Trophoblast cell (in vitro differentiated cells and primary cell): ENCODE measurements at regions not wholly inside any gene's neighbourhood (a gene's known extent, or its start where the extent isn't known, plus 50 kb on each side); places are given as distances from the start of the nearest gene placed in this dataset.

Source experiments
- DNase-seq, 2 donors: peaks; one replicate each; pipeline ENCODE4 v3.0.0-alpha.2; 2016
- H2AFZ ChIP-seq: 2 replicates; pipeline ENCODE4 v1.6.1; 2013; ENCODE audit warnings: low read length, moderate library complexity, mild to moderate bottlenecking; ENCODE audit not compliant: insufficient read depth, poor library complexity
- H2AK5ac ChIP-seq: 2 replicates; pipeline ENCODE4 v1.6.1; 2013; ENCODE audit warnings: mild to moderate bottlenecking, low read length
- H2BK120ac ChIP-seq: 2 replicates; pipeline ENCODE4 v1.6.1; 2013; ENCODE audit warnings: low read length, mild to moderate bottlenecking, moderate library complexity; ENCODE audit not compliant: insufficient read depth, poor library complexity
- H2BK12ac ChIP-seq: 2 replicates; pipeline ENCODE4 v1.6.1; 2013; ENCODE audit warnings: mild to moderate bottlenecking, low read length, moderate library complexity
- H2BK5ac ChIP-seq: 2 replicates; pipeline ENCODE4 v1.6.1; 2013; ENCODE audit warnings: low read length, low read depth, moderate library complexity, mild to moderate bottlenecking; ENCODE audit not compliant: poor library complexity
- H3K14ac ChIP-seq: 2 replicates; pipeline ENCODE4 v1.6.1; 2013; ENCODE audit warnings: mild to moderate bottlenecking, low read length
- H3K18ac ChIP-seq: 2 replicates; pipeline ENCODE4 v1.6.1; 2013; ENCODE audit warnings: mild to moderate bottlenecking, low read length
- H3K23ac ChIP-seq: 2 replicates; pipeline ENCODE4 v1.6.1; 2013; ENCODE audit warnings: low read length
- H3K27ac ChIP-seq: 2 replicates; pipeline ENCODE4 v1.5.1; 2013; ENCODE audit warnings: low read depth, mild to moderate bottlenecking, inconsistent platforms, low read length, moderate library complexity
- H3K27me3 ChIP-seq: 2 replicates; pipeline ENCODE4 v1.6.1; 2013; ENCODE audit warnings: inconsistent platforms, mild to moderate bottlenecking, low read length, moderate library complexity; ENCODE audit not compliant: insufficient read depth
- H3K36me3 ChIP-seq, 2 experiments: 1 replicate in 1 of 2; 2 replicates in 1 of 2; pipeline ENCODE4 v1.6.1; 2013; ENCODE audit warnings: low read length in 2 of 2, mild to moderate bottlenecking in 2 of 2, moderate library complexity in 1 of 2; ENCODE audit not compliant: insufficient read depth in 2 of 2, control insufficient read depth in 1 of 2
- H3K4ac ChIP-seq: 2 replicates; pipeline ENCODE4 v1.6.1; 2013; ENCODE audit warnings: low read depth, mild to moderate bottlenecking, low read length, moderate library complexity
- H3K4me1 ChIP-seq, 2 experiments: 1 replicate in 1 of 2; 2 replicates in 1 of 2; pipeline ENCODE4 v1.6.1; 2013; ENCODE audit warnings: low read length in 2 of 2, mild to moderate bottlenecking in 2 of 2, moderate library complexity in 1 of 2; ENCODE audit not compliant: insufficient read depth in 2 of 2, control insufficient read depth in 1 of 2
- H3K4me2 ChIP-seq: 2 replicates; pipeline ENCODE4 v1.6.1; 2013; ENCODE audit warnings: inconsistent platforms, mild to moderate bottlenecking, low read length, moderate library complexity
- H3K4me3 ChIP-seq: 2 replicates; pipeline ENCODE4 v1.5.1; 2013; ENCODE audit warnings: mild to moderate bottlenecking, low read depth, low read length, inconsistent platforms
- H3K79me1 ChIP-seq: one replicate; pipeline ENCODE4 v1.6.1; 2013; ENCODE audit warnings: low read length
- H3K79me2 ChIP-seq: 2 replicates; pipeline ENCODE4 v1.6.1; 2013; ENCODE audit warnings: low read length, mild to moderate bottlenecking; ENCODE audit not compliant: control insufficient read depth, insufficient read depth, poor library complexity
- H3K9ac ChIP-seq: 2 replicates; pipeline ENCODE4 v1.6.1; 2013; ENCODE audit warnings: mild to moderate bottlenecking, low read length
- H3K9me3 ChIP-seq: 2 replicates; pipeline ENCODE4 v1.6.1; 2013; ENCODE audit warnings: low read depth, mild to moderate bottlenecking, control low read depth, inconsistent platforms, low read length; ENCODE audit not compliant: insufficient read depth
- H4K12ac ChIP-seq: 2 replicates; pipeline ENCODE4 v1.6.1; 2013; ENCODE audit warnings: low read depth, mild to moderate bottlenecking, low read length, moderate library complexity
- H4K8ac ChIP-seq: 2 replicates; pipeline ENCODE4 v1.6.1; 2013; ENCODE audit warnings: low read depth, mild to moderate bottlenecking, low read length, moderate library complexity
- H4K91ac ChIP-seq: one replicate; pipeline ENCODE4 v1.6.1; 2013; ENCODE audit warnings: low read depth, mild to moderate bottlenecking, low read length, moderate library complexity
- WGBS: extraction: QIAGEN DNeasy Blood & Tissue Kit; methylation state at CpG from one replicate; pipeline ENCODE4 v1.1.7; 2013; ENCODE audit warnings: missing lambda C conversion rate; ENCODE audit not compliant: insufficient read length, insufficient coverage; ENCODE audit errors: extremely low coverage; 5-methylcytosine and 5-hydroxymethylcytosine counted together

DNA sequence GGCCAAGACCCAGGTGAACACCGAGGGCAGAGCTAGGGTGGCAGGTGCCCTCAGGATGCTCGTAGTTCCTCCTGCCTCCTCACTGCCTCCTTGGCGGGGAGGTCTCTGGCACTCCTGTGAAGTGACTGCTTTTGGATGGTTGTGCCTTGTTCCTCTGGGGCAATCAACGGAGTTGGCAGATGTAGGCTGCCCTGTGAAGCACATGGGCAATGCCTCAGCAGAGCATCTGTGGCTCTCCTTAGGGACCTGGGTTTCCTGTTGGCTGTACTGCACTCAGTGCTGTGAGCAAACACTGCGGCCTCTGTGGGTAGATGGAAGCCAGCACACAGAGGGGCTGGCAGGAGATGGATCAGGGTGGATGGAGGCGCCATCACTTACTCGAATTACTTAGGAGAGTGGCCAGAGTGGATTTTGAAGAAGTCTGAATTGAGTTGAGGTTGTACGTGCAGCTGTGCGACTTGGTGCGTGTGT is 71.4 kb upstream of the COL5A1 start:
- H2AFZ ChIP-seq: no peak overlapping the region
- no peak overlapping the region for H3K4me2 ChIP-seq
- H4K91ac ChIP-seq: no peak overlapping the region
- no peak overlapping the region for H3K14ac ChIP-seq
- H2BK5ac ChIP-seq: no peak overlapping the region
- peaks cover 8% of the 10 kb centered on the region for H3K79me1 ChIP-seq
- H3K4ac ChIP-seq: no peak overlapping the region
- peaks cover 12% of the 10 kb centered on the region for H3K9me3 ChIP-seq
- peaks cover 5% of the 10 kb centered on the region for H3K79me2 ChIP-seq
- no peak overlapping the region for H3K18ac ChIP-seq
- H2BK12ac ChIP-seq: peak overlapping the region; percentile 45
- no peak overlapping the region for H4K12ac ChIP-seq
- no peak overlapping the region for H3K9ac ChIP-seq
- WGBS: no CpG with 5 or more reads among the region's 10 CpGs
- no peak for DNase-seq
- no peak overlapping the region for H3K23ac ChIP-seq
- no peak overlapping the region for H2BK120ac ChIP-seq
- H3K4me3 ChIP-seq: no peak overlapping the region
- H3K27ac ChIP-seq: no peak overlapping the region
- H2AK5ac ChIP-seq: no peak overlapping the region
- H3K4me1 ChIP-seq: peaks cover 5 to 6% of the 10 kb centered on the region in 2 experiments
- no peak overlapping the region for H4K8ac ChIP-seq
- H3K27me3 ChIP-seq: no peaks in the 10 kb centered on the region
- H3K36me3 ChIP-seq: no peaks in the 10 kb centered on the region

DNA sequence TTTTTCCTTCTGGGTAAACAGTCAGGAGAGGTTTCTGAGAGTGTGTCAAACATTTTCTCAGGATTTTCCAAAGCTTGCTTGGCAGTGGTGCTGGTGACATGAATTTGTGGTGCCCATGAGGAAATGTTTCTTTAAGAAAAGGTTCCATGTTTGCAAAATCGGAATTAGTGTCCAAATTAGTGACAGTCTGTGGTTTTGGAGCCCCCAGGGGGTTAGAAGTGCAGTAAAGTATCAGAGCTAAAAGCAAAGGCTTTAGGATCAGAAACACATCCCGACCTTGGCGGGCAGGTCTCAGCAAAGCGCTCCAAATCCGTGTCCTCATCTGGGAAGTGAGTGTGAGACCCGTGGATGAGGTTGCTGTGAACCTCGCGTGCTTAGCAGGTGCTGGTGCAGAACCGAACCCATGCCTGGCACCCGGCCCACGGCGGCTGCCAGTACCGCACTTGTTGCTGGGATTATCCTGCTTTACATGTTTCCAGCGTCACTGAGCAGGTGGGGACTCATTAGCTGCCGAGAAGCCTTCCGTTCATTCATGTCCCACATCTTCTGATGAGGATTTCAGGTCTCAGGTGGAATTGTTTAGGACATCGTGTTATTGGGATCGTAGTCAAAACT is 70.8 kb upstream of the COL5A1 start:
- H3K4ac ChIP-seq: no peak overlapping the region
- no peak overlapping the region for H2AK5ac ChIP-seq
- H4K91ac ChIP-seq: no peak overlapping the region
- DNase-seq: no peak
- H3K27me3 ChIP-seq: no peaks in the 10 kb centered on the region
- H2BK5ac ChIP-seq: no peak overlapping the region
- H3K79me1 ChIP-seq: peaks cover 13% of the 10 kb centered on the region
- H3K4me3 ChIP-seq: no peak overlapping the region
- no peak overlapping the region for H3K18ac ChIP-seq
- H3K14ac ChIP-seq: no peak overlapping the region
- no peak overlapping the region for H3K9ac ChIP-seq
- H3K9me3 ChIP-seq: peaks cover 12% of the 10 kb centered on the region
- no peak overlapping the region for H3K23ac ChIP-seq
- H3K27ac ChIP-seq: no peak overlapping the region
- H4K8ac ChIP-seq: no peak overlapping the region
- H3K79me2 ChIP-seq: peaks cover 7% of the 10 kb centered on the region
- H2BK12ac ChIP-seq: no peak overlapping the region
- WGBS: no CpG with 5 or more reads among the region's 18 CpGs
- H4K12ac ChIP-seq: no peak overlapping the region
- peaks cover 11 to 13% of the 10 kb centered on the region in 2 experiments for H3K4me1 ChIP-seq
- H2BK120ac ChIP-seq: no peak overlapping the region
- no peak overlapping the region for H3K4me2 ChIP-seq
- H2AFZ ChIP-seq: no peak overlapping the region
- no peaks in the 10 kb centered on the region for H3K36me3 ChIP-seq

DNA sequence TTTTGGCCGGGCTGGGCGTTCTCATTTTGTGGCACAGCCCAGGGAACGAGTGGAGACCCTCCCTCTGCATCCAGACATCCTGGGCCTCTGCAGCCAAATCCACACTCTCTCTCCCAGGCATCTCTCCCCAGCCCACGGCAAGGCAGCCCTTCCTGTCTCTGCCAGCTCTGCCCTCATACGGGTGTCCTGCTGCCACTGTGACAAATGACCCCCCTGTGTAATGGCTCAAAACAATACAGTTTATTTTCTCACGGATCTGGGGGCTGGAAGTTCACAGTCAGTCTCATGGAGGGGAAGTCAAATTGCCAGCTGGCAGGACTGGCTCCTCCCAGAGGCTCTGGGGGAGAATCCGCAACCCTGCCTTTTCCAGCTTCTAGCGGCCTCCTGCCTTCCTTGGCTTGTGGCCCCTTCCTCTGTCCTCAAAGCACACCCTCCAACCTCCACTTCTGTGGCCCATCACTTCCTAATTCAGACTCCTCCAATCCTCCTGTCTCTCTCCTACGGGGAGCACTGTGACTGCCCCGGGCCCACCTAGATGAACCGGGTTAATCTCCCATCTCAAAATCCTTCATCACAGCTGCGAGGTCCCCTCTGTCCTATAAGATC is 70.2 kb upstream of the COL5A1 start:
- peak overlapping the region; percentile 30 for H2AK5ac ChIP-seq
- WGBS: no CpG with 5 or more reads among the region's 12 CpGs

DNA sequence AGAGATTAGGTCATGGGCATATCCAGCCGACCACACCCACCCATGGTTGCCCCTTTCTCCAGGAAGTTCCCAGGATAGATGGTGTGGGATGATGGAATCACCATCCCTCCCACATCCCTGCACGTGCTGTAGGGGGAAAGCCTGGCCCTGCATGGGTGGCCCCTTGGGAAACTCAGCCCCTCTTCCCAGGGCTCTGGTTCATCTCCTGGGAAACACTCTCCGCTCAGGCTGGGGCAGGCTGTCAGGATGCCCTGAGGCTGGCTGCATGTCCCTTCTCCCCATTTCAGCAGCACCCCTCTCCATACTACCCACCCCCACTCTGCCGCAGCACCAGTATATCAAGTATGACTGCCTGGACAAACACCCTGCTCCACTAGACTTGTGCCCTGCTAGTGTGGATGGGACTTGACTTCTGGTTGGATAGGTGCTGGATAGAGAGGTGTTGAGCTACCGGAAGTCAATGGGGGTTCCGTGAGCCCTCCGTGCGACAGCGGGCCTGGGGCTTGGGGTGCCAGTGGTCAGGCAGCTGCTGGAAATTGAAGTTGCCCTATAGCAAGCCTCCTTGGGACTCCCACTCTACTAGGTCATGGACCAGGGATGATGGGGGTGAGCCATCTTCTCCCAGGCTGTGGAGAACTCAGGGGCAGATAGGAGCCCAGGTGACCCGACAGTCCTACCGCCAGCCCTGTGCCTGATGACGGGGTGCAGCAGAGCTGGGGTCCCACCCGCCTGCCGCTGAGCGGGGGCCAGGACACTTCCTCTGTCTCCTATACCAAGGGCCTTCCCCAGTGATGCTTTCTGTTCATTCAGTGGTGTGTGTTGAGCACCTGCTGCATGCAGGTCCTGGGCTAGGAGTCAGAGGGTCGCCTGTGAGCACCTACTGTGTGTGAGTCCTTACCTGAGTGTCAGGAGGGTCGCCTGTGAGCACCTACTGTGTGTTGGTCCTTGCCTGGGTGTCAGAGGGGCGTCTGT is 69.4 kb upstream of the COL5A1 start:
- Histone ChIP-seq H3K4ac (no peak overlapping the region), H4K8ac (no peak overlapping the region), H2BK120ac (no peak overlapping the region), H4K12ac (no peak overlapping the region), H3K14ac (no peak overlapping the region), H3K79me2 (peaks cover 7% of the 10 kb centered on the region), H4K91ac (peak overlapping the region; percentile 2), H3K4me1 (peaks cover 22% of the 10 kb centered on the region in 2 experiments), H2BK5ac (no peak overlapping the region), H3K9me3 (peaks cover 3% of the 10 kb centered on the region), H3K18ac (no peak overlapping the region), H3K23ac (no peak overlapping the region), H3K27me3 (no peaks in the 10 kb centered on the region), H2AFZ (no peak overlapping the region), H2BK12ac (peak overlapping the region; percentile 20), H3K36me3 (no peaks in the 10 kb centered on the region), H3K79me1 (peaks cover 19% of the 10 kb centered on the region), H3K27ac (no peak overlapping the region), H2AK5ac (no peak overlapping the region), H3K4me2 (no peak overlapping the region), H3K9ac (no peak overlapping the region), H3K4me3 (no peak overlapping the region)
- DNase-seq: peak in 1 of 2 donors; percentile 10
- no CpG with 5 or more reads among the region's 18 CpGs for WGBS

More for the DNA sequence above, 70.2 kb upstream of the COL5A1 start:
- H4K91ac ChIP-seq: no peak overlapping the region
- no peak overlapping the region for H3K23ac ChIP-seq
- H2BK12ac ChIP-seq: peak overlapping the region; percentile 13
- no peak overlapping the region for H3K9ac ChIP-seq
- H3K79me1 ChIP-seq: peaks cover 17% of the 10 kb centered on the region
- H3K18ac ChIP-seq: no peak overlapping the region
- H3K4me1 ChIP-seq: peaks cover 17 to 18% of the 10 kb centered on the region in 2 experiments
- H2BK120ac ChIP-seq: no peak overlapping the region
- H3K27ac ChIP-seq: no peak overlapping the region
- DNase-seq: no peak
- peaks cover 7% of the 10 kb centered on the region for H3K79me2 ChIP-seq
- H4K12ac ChIP-seq: no peak overlapping the region
- no peak overlapping the region for H4K8ac ChIP-seq
- no peaks in the 10 kb centered on the region for H3K27me3 ChIP-seq
- H3K4ac ChIP-seq: no peak overlapping the region
- H3K14ac ChIP-seq: no peak overlapping the region
- H3K9me3 ChIP-seq: peaks cover 8% of the 10 kb centered on the region
- no peak overlapping the region for H2AFZ ChIP-seq
- no peak overlapping the region for H3K4me2 ChIP-seq
- no peak overlapping the region for H2BK5ac ChIP-seq
- H3K4me3 ChIP-seq: no peak overlapping the region
- H3K36me3 ChIP-seq: no peaks in the 10 kb centered on the region
